Fibroblast of skin of left biceps (primary cell): ENCODE measurements at regions not wholly inside any gene's neighbourhood (a gene's known extent, or its start where the extent isn't known, plus 50 kb on each side); places are given as distances from the start of the nearest gene placed in this dataset.

Experiments used
- DNase-seq, 2 experiments: peaks; one replicate each; pipeline ENCODE4 v3.0.0-alpha.2; 2013; ENCODE audit warnings: low read depth in 2 of 2

DNA sequence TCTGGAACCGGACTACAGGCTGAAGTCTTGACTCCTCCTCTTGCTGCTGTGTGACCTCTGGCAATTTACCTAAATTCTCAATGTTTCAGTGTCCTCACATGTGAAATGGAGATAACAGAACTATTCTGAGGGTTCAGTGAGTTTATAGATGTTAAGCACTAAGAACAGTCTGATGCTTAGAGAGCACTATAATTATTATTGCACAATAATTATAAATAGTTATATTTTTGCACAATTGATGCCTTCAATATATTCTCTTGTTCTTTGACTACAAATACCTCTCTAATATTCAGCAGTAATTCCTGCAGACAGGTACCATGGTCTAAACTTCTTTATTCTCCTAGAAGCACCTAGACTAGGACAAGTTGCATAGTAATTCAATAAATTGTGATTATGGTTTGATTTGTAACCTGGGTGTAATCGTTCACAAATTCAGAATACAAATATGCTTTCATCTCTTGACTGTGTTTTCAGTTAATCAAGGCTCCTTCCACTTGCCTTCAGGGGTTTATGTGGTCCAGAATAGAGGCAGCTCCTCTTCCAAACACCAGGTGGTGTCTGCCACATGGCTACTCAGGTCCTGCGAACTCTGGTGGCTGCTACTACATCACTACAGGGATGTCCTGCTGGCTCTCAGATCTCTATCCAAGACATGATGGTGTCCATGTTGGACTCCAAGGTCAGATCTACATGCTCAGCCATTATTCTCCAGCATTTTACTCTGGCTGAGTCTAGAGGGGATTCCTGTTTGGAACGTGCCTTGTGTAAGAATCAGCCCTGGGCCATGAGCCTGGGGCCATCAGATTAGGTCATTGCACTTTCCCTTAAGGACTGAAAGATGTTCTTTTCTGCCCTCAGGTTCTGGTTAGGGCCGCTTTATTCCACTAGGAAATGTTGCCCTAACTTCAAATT is 103.4 kb downstream of the QRFPR start:
- no peak for DNase-seq

DNA sequence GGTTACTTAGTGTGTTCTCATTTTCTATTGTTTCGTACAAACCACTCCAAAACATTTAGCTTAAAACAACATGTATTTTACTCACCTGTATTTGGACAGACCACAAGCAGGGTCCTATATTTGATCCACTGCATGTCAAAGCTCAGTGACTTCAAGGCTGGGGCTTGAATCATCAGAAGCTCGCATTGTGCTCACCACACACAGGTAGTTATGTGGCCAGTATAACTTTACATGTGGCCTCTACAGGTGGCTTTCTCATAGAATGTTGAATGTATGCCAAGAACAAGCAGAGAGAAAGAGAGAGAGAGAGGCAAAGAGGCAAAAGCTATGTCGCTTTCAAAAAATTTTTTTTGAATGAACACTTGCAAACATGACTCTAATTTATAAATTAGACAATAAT is 107.6 kb downstream of the QRFPR start:
- DNase-seq, result no peak

DNA sequence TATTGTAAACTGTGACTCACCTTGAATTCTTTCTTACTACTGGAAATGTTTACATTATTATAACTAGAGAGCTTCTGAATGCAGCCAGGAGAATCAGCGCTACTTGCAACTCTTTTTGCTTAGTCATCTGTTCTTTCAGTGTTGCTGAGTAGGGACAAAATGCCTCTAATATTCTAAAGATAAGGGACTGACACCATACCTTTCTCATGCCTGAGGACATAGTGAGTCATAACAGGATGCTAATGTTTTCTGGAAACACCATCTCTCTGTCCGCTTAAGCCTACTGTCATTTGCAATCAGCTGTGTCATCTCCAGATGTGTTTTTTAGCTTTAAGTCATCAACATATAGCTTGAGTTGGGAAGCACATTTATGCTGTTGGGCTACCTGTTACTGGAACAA is 108.3 kb downstream of the QRFPR start:
- DNase-seq, result no peak

DNA sequence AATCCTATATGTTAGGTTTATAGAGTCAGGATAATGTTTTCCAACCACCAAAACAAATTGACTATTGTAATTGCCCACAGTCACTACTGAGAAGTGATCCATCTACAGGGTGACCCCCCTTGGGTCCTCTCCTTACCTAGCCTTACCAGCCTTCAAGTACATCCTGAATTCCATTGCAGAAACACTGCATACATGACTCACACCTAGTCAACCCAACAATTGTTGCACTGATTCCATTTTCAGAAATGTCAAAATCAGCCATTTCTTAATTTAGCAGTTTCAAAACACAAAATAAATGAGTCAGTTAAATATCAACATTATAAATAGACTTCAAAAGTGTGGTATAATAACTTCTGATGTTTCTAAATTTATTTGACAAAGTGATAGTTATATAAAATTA is 106.3 kb upstream of the TNIP3 start:
- DNase-seq, result no peak

DNA sequence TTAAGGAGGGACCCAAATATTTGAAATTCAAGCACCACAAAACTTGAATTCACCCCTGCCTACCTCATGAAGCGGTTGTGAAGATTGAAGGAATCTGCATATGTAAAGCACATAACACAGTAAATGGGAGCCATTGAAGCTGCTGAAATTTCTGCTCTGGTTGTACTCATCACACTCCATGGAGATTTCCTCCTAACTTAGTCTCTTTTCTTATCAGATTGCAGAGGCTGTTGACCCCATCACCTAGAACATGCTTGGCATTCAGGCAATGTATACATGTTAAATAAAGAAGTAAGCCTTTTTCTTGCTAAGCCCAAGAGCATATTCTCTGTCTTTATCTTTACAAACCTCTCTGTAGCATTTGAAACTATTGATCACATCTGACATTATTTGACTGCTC is 104.9 kb upstream of the TNIP3 start:
- no peak for DNase-seq

DNA sequence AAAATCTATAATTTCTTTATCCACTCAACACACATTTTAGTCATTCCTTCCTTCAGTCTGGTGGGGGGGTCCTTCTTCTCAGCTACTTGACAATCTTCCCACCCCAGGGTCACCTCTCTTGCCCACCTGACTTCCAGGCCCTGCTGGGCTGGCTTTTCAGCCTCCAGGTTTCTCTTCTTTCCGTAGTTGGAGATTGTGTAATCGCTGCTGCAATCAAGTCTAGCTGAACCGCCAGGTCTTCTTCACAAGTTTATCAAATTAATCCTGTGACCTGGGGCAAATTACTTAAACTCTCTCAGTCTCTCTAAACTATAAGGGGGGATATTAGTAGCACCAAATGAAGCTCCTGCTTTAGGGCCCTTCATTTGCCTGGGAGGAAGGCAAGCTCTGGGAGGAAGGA is 102.9 kb upstream of the TNIP3 start:
- DNase-seq, result no peak

DNA sequence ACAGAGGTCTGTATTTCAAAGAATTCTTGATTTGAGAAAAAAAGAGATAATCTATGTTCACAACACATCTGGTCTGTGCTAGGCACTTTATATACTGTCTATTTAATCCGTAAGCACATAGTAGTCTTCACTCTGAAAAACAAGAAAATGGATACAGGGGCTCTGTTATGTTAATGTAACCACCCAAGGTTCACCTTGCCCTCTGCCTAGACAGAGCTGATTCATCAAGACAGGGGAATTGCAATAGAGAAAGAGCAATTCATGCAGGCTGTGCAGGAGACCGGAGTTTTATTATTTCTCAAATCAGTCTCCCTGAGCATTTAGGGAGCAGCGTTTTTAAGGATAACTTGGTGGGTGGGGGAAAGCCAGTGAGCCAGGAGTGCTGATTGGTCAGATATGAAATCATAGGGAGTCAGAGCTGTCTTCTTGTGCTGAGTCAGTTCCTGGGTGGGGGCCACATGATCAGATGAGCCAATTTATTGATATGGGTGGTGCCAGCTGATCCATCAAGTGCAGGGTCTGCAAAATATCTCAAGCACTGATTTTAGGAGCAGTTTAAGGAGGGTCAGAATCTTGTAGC is 92.9 kb upstream of the TNIP3 start:
- DNase-seq, result no peak

DNA sequence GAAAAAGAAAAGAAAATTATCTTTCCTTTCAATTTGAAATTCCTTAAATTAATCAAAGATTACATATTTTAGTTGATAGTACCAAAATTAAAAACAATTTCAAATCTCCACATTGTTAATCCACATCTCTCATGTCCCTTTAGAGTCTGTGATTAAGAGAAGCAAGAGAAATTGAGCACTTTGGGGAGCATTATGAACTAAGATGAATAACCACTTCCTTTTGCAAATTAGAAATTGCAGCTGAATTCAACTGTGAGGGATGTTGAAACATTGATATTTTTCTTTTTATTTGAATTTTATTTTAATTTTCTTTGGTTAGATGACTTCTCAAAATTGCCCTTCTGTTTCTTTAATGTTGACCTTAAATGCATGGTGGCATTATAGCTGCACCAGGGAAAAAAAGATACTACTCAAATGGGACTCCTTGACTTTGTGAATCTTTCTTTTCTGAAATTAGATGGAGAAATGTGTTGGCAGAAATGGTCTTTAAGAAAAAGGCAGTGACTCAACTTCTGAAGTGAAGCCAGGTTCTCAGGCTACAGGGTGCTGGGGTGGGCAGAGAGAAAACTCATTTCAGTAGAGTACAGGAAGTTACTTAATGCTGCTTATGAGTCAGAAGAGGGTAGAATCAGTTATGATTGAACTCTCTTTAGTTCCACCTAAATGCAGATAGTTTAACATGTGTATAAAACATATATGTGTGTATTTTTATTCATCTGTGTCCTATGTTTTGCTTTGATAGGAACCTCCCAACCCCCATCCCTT is 92.0 kb upstream of the TNIP3 start:
- peak; percentile 74 to 75 for DNase-seq

DNA sequence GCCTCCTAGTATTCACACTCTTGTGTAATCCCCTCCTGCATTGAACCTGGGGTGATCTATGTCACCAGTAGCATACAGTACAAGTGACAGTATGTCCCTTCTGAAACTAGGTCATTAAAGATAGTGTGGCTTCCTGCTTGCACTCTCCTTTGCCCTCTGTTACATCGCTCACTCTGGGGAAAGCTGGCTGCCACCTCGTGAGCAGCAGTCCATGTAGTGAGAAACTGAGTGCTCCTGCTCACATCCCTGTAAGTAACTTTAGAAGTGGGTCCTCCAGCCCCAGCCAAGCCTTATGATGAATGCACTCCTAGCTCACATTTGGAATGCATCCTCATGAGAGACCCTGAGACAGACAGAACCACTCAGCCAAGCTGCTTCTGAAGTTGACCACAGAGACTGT is 89.8 kb upstream of the TNIP3 start:
- DNase-seq, result no peak

DNA sequence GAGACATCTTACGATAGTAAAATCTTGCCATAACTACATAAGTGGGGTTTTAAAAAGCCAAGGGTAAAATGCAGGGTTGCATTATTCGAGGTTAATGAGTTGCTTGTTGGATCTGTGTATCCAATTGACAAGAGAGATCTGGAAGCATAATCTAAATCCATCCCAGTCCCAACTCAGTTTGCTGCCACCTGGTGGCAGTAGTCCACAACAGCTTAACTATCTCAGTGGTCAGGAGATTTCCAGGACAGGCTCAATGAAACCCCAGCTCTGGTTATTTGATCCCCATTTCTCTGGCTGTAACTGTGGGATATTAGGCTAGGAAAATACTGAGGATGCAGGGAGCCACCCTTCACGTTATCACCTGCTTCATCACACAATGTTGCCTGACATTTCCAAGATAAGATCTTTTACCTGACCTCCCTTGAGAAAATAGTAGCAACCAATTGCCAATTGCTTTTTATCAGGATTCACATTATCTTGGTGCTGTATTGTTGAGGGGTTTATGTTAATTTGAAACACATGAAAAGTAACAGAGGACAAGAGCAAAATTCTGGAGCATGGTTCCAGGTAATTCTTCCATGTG is 88.2 kb upstream of the TNIP3 start:
- no peak for DNase-seq

DNA sequence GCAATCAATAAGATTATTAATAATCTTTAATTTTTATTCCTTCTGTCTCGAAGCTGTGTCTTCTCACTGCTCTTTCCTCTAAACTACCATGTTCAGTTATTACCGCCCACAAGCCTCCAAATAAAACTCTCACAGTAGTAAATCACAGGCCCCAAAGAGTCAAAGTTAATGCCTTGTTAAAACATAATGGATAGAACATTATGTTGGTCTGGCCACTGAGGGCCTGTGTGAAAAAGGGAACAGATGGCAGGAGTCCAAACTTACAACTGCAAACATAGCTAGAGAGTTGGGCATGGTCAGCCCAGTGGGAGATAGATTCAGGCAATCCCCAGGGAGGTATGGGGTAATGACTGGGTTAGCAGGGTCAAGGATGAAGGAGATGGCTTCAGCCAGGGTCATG is 84.6 kb upstream of the TNIP3 start:
- no peak for DNase-seq

DNA sequence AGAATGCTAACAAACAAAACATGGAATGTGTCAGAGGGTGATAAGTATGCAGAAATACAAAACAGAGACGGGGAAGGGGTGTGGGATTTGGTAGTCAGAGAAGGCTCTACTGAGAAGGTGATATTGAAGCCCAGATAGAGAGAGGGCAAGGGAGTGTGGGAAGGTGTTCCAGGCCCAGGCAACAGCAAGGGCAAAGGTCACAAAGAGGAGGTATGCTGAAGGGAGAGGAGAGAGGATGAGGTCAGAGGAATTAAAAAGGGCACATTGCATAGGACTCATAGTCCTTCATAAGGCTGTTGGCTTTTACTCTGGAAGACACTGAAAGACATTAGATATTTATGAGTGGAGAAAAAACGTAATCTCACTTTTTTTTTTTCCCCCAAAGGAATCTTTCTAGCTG is 82.6 kb upstream of the TNIP3 start:
- DNase-seq, result no peak

DNA sequence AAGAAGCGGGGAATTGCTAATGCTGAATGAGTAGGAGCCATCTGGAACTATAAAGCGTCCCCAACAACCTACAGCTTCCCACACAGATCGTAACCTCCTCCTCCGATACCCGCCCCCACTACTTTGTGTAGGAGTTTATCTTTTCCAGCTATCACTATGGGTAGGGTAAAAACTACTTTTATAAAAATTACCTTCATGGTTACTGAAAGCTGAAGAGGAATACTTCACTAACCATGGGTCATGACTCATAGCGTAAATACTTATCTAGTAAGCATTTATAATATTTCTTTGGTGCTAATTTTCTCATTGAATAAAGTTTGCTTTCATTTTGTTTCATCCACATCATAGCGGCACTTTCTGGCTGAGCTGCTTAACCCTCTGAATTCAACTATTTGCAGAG is 79.4 kb upstream of the TNIP3 start:
- DNase-seq, result no peak

DNA sequence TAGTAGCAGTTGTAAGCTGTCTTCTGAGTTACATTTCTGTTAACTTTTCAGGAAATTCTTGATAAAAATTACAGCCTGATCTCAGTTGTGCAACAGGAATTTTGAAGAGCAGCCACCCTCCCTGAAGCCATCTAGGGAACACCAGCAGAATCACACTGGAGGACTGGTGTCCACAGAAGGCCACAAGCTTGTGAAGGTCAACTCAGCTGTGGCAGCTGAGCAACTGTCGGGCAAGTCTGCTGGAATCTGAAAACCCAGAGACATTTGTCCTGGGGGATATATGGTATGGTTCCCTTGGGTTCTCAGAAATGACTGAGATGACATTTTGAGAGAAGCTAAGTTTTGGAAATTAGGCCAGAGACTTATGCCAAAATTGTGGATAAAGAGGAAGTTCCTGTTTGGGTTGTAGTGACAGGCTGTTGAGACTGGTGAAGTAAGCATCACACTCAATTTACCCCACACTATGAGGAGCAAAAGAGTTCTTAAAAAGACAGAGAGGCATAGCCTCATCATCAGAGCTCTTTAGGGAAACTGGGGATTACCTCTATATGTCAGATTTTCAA is 78.1 kb upstream of the TNIP3 start:
- no peak for DNase-seq

DNA sequence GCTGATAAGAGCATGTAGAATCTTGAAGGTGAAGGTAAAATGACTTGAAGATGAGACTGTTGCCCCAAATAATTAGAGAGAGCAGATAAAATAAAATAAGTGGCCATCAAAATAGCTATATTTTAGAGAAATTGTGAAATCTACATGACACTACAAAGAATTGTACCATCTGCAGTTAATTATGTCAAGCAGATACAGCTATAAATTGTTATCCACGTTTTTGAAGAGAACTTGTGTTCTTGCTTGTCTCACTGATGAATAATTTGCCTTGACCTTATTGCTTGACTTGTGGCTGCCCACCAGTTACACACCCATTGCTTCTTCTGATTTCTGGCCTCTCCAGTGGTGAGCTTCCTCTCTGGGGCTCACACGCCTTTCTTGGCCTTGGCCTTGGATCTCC is 75.8 kb upstream of the TNIP3 start:
- DNase-seq, result no peak

DNA sequence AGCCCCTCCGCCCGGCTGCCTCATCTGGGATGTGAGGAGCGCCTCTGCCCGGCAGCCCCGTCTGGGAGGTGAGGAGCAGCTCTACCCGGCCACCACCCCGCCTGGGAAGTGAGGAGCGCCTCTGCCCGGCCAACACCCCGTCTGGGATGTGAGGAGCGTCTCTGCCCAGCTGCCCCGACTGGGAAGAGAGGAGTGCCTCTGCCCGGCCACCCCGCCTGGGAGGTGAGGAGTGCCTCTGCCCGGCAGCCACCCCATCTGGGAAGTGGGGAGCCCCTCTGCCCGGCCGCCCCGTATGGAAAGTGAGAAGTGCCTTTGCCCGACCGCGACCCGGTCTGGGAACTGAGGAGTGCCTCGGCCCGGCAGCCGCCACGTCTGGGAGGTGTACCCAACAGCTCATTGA is 74.3 kb upstream of the TNIP3 start:
- no peak for DNase-seq

DNA sequence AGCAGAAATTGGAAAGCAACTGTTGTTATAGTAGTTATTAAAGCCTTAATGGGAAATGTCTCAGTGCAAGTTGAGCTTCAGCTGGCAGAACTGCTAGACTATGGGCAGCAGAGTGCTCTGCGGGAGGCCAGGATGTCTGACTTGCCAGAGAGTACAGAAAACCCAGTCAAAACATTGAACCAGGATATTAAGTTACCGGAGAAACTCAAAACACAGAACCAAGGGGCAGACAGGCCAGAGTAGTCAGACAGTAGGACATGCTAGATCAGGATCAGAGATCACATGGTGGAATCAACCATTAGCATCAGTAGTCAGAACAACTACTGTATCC is 72.9 kb upstream of the TNIP3 start:
- DNase-seq, result no peak

DNA sequence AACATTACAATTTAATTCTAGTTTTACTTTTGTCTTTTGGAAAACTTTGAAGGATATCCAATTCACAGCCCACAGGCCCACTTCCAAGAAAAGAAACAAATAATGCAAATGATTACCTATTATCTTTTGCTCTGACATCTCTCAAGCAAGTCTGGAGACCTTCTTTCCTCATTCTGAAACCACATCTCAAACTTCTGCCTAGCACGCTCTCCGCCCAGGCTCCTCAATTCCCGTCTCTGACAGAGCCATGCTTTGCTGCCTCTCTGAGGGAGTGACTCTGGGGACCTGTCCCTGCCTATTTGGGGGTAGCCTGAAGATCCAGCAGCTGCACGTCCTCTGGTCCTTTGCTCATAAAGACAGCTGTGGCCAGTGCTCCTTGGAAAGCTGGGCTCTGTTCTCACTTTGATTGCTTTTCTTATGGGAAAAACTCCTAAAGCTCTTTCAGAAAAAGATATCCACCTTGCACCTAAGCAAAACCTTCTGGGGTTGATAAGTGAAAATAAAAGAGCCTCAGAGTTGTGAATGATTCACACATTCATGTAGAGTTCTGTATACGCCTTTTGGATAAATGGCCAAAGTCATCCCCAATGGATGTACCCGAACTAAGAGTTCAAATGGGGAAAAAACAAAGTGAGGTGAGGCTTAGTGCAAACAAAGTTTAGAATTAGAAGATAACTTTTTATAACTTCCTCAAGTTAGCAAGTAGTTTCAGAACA is 72.4 kb upstream of the TNIP3 start:
- no peak for DNase-seq

DNA sequence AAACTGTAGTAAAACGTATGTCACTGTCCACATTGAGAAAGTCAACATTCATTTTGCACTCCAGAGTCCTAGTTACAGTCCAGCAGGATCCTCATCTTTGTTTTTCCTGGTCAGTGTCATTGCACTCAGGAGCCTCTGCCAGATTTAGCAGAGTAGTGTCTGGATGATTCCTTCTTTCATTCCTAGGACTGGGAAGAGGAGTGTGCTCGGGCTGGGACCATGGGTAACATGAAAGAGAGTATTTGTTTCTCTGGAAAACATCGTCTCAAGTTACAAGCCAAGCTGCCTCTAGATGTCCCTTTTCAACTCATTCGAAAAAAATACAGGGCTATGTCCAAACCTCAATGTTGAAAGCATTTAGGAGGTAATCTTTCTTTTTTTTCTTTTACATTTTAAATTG is 69.9 kb upstream of the TNIP3 start:
- DNase-seq, result no peak

DNA sequence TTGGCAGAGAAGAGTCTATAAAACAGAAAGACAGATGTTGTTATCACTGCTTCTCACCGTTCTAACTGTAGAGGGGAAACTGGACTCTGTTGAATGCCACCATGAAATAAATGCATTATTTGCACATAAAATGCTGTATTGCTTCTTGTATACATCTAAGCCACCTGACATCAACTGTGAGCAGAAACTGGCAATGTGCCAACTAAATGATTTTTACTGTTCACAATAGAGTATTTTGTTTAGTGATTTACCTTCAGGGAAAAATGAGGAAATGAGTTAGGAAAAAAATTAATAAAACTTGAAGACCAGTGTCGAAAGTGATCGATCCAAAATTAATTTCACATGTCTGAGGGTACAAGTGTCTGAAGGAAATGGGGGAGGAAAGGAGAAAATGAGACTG is 65.9 kb upstream of the TNIP3 start:
- no peak for DNase-seq

DNA sequence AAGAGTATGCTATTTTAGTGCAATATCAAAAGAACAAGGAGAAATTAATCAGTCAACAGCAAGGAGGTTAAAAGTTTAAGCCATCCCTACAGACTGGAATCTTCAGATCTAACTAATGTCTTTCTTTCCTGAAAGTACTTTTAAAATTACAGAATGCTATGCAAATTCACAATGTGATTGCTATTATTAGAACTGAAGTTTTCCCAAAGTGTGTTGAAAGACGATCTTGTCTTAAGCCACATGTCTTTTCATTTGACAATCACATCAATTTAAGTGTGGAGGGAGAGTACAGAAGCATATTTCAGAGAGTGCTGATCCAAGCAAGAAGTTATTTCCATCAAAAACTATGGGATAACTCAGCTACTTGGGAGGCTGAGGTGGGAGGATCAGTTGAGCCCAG is 64.7 kb upstream of the TNIP3 start:
- no peak for DNase-seq

DNA sequence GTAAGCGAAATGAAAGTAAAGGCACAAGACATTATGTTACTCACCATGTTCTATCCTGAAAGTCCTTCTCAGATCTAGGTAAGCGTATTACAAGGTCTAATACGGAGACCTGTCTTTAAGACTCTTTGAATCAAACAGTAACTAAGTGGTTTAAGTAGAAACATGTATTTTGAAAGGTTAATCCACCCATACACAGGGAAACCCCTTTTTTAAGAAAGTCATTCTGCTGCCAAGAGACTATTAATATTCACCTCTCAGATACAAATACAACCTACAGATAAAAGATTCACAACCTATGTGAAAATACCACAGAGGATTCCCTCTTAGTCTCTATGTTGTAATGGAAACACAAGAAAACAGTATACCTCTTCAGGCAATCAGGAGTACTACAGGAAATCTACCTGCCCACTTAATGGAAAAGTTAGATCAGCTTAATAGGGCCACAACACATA is 63.2 kb upstream of the TNIP3 start:
- no peak for DNase-seq
